HEK293 (cell line): ENCODE measurements at regions not wholly inside any gene's neighbourhood (a gene's known extent, or its start where the extent isn't known, plus 50 kb on each side); places are given as distances from the start of the nearest gene placed in this dataset.

Experiments
- CTCF ChIA-PET: fragments of 350-600 bp; formaldehyde crosslinking; extraction: SDS; loops from one replicate; lab custom pipeline; 2021; ENCODE audit warnings: antibody characterized with exemption; lab: Yijun Ruan, JAX
- POLR2A ChIA-PET: fragments of 300-600 bp; formaldehyde crosslinking; extraction: SDS; loops from one replicate; lab custom pipeline; 2020; ENCODE audit warnings: antibody characterized with exemption, inconsistent platforms; lab: Yijun Ruan, JAX
- H3K27ac ChIP-seq: fragments of 200-500 bp; sonication (Bioruptor generic); 2 replicates; pipeline ENCODE4 v1.5.1; 2014; ENCODE audit warnings: low read depth, low read length, control low read depth, inconsistent platforms; ENCODE audit errors: extremely low read depth
- H3K36me3 ChIP-seq, 2 experiments: fragments of 200-500 bp in 1 of 2; sonication (Bioruptor generic) in 1 of 2; 1 replicate in 1 of 2; 2 replicates in 1 of 2; pipeline ENCODE4 v1.5.1; 2014 to 2017; ENCODE audit warnings: inconsistent platforms in 2 of 2, low read length in 2 of 2; ENCODE audit not compliant: control insufficient read depth in 2 of 2, insufficient read depth in 1 of 2
- H3K4me1 ChIP-seq: fragments of 200-500 bp; sonication (Bioruptor generic); 2 replicates; pipeline ENCODE4 v1.5.1; 2014; ENCODE audit warnings: mild to moderate bottlenecking, low read length, inconsistent platforms; ENCODE audit not compliant: control insufficient read depth, insufficient read depth
- H3K4me3 ChIP-seq: 2 replicates; pipeline ENCODE4 v1.5.1; 2011; ENCODE audit warnings: low read depth, mild to moderate bottlenecking, control low read depth, low read length, moderate library complexity
- H3K9me3 ChIP-seq: fragments of 200-500 bp; sonication (Bioruptor generic); 2 replicates; pipeline ENCODE4 v1.5.1; 2014; ENCODE audit warnings: low read depth, low read length, inconsistent platforms; ENCODE audit not compliant: control insufficient read depth, insufficient read depth
- SP2 ChIP-seq: fragments of 450-650 bp; formaldehyde crosslinking; IDR thresholded peaks from 2 replicates; pipeline ENCODE4 v1.5.1; 2016; ENCODE audit warnings: missing biosample characterization, missing genetic modification characterization
- ZNF747 ChIP-seq: fragments of 450-650 bp; formaldehyde crosslinking; IDR thresholded peaks from 2 replicates; pipeline ENCODE4 v1.5.1; 2016; ENCODE audit warnings: missing biosample characterization, missing genetic modification characterization
- TF ChIP-seq, protein P1 (sequence below): fragments of 450-650 bp; formaldehyde crosslinking; IDR thresholded peaks from 2 replicates; pipeline ENCODE4 v1.5.1; 2016; ENCODE audit warnings: missing biosample characterization, missing genetic modification characterization, low read depth
- TF ChIP-seq, protein P2 (sequence below): fragments of 450-650 bp; formaldehyde crosslinking; IDR thresholded peaks from 2 replicates; pipeline ENCODE4 v1.5.1; 2016; ENCODE audit warnings: missing biosample characterization, missing genetic modification characterization
- TF ChIP-seq, protein P3 (sequence below): fragments of 450-650 bp; formaldehyde crosslinking; IDR thresholded peaks from 2 replicates; pipeline ENCODE4 v1.5.1; 2017; ENCODE audit warnings: missing biosample characterization, missing genetic modification characterization
- TF ChIP-seq, protein P4 (sequence below): fragments of 450-650 bp; formaldehyde crosslinking; conservative IDR thresholded peaks from 2 replicates; pipeline ENCODE4 v1.5.1; 2016; ENCODE audit warnings: low read depth, missing biosample characterization, missing genetic modification characterization
- TF ChIP-seq, protein P5 (sequence below): fragments of 450-650 bp; IDR thresholded peaks from 2 replicates; pipeline ENCODE4 v1.5.1; 2018; ENCODE audit warnings: missing biosample characterization, missing genetic modification characterization

DNA sequence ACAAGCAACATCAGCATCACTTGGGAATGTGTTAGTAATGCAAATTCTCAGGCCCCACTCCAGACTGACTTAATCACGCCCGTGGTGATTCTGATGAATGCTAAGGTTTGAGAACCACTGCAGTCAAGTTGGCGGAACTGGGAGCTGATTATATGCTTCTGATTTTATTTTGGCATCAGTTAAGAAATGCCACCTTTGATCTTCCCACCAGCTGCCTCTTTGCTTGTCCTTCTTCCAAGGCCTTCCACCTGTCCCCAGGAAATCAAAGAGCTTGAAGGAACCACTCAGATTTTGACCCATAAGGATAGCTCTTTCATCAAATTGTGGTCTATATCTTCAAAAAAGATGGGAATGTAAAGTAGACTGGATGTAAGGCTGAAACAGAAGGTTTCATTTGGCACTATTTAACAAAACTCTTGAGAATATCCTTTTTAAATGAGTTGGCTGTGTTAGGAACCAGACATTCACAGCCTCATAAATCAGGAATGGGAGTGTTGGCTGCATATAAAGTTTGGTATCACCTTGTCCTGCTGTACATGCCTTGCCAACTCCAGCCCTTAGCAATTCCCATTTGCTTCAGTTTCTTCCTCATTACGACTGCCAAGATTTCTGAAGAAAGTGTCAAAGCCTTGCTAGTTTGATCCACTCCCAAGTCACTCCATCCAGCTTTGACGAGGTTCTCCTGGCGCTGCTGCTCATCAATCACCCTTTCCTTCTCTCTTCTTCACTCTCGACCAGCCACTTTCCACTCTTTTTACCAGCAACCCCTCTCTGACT is 125.8 kb upstream of the NPHP3 start (continued):
- TF ChIP-seq, protein P1, sequence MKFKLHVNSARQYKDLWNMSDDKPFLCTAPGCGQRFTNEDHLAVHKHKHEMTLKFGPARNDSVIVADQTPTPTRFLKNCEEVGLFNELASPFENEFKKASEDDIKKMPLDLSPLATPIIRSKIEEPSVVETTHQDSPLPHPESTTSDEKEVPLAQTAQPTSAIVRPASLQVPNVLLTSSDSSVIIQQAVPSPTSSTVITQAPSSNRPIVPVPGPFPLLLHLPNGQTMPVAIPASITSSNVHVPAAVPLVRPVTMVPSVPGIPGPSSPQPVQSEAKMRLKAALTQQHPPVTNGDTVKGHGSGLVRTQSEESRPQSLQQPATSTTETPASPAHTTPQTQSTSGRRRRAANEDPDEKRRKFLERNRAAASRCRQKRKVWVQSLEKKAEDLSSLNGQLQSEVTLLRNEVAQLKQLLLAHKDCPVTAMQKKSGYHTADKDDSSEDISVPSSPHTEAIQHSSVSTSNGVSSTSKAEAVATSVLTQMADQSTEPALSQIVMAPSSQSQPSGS: no peak
- no peak for TF ChIP-seq ZNF747

DNA sequence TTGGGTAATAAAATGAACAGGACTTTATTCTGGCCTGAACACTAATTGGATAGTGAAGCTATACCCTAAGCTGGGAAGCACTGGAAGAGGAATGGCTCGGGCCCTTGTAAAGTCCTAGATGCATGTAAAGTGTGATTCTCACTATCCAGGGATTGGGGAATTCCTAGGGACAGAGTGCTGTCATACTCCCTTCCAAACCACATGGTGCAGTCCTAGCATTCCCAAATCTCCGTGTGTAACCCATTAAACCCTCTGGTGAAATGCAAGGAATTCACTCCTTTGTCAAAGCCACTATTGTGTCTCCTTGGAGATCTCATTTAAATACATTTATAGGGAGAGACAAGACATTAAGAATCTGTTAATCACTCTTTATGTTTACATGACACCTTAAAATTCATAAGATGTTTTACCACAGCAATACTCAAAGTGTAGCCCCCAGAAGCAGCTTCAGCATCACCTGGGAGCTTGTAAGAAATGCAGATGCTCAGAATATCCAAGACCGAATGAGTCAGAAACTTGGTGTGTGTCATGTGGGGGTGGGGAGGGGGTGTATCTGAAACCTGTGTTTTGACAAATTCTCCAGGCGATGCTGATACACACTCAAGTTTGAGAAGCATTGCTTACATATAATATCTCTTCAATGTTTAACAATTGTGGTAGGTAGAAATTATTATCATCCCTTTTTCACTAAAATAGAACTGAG is 121.8 kb upstream of the NPHP3 start:
- Histone ChIP-seq H3K27ac (no peak overlapping the region), H3K4me3 (no peak overlapping the region), H3K4me1 (no peaks in the 10 kb centered on the region), H3K36me3 (no peaks in the 10 kb centered on the region), H3K9me3 (no peaks in the 10 kb centered on the region)
- POLR2A ChIA-PET: no interaction called here
- CTCF ChIA-PET: no interaction called here
- TF ChIP-seq, protein P2, sequence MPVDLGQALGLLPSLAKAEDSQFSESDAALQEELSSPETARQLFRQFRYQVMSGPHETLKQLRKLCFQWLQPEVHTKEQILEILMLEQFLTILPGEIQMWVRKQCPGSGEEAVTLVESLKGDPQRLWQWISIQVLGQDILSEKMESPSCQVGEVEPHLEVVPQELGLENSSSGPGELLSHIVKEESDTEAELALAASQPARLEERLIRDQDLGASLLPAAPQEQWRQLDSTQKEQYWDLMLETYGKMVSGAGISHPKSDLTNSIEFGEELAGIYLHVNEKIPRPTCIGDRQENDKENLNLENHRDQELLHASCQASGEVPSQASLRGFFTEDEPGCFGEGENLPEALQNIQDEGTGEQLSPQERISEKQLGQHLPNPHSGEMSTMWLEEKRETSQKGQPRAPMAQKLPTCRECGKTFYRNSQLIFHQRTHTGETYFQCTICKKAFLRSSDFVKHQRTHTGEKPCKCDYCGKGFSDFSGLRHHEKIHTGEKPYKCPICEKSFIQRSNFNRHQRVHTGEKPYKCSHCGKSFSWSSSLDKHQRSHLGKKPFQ (tag by site-specific recombination): no peak
- TF ChIP-seq, protein P3, sequence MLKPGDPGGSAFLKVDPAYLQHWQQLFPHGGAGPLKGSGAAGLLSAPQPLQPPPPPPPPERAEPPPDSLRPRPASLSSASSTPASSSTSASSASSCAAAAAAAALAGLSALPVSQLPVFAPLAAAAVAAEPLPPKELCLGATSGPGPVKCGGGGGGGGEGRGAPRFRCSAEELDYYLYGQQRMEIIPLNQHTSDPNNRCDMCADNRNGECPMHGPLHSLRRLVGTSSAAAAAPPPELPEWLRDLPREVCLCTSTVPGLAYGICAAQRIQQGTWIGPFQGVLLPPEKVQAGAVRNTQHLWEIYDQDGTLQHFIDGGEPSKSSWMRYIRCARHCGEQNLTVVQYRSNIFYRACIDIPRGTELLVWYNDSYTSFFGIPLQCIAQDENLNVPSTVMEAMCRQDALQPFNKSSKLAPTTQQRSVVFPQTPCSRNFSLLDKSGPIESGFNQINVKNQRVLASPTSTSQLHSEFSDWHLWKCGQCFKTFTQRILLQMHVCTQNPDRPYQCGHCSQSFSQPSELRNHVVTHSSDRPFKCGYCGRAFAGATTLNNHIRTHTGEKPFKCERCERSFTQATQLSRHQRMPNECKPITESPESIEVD (tag by site-specific recombination): no peak
- no peak for TF ChIP-seq SP2 (tag by site-specific recombination)

DNA sequence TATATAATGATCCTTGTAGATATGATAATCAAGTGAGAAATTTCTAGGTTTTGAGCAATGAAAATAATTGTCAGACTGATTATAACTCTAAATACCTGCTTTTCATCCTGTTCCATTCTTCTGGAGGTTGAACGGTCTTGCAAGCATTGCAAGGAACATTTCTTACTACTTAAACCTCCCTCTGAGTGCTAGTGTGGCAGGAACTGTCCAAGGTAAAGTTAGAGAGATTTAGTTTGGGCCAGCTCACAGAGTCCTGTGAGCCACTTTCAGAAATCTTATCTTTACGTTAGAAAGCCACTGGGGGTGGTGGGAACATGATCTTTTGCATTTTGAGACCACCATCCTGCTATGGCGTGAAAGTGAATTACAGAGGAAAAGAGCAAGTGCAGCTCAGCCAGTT is 121.1 kb upstream of the NPHP3 start:
- Histone ChIP-seq H3K9me3 (no peaks in the 10 kb centered on the region), H3K4me3 (no peak overlapping the region), H3K4me1 (no peaks in the 10 kb centered on the region), H3K36me3 (no peaks in the 10 kb centered on the region), H3K27ac (no peak overlapping the region)
- ChIA-PET CTCF (no interaction called here), POLR2A (no interaction called here)
- TF ChIP-seq, protein P4, sequence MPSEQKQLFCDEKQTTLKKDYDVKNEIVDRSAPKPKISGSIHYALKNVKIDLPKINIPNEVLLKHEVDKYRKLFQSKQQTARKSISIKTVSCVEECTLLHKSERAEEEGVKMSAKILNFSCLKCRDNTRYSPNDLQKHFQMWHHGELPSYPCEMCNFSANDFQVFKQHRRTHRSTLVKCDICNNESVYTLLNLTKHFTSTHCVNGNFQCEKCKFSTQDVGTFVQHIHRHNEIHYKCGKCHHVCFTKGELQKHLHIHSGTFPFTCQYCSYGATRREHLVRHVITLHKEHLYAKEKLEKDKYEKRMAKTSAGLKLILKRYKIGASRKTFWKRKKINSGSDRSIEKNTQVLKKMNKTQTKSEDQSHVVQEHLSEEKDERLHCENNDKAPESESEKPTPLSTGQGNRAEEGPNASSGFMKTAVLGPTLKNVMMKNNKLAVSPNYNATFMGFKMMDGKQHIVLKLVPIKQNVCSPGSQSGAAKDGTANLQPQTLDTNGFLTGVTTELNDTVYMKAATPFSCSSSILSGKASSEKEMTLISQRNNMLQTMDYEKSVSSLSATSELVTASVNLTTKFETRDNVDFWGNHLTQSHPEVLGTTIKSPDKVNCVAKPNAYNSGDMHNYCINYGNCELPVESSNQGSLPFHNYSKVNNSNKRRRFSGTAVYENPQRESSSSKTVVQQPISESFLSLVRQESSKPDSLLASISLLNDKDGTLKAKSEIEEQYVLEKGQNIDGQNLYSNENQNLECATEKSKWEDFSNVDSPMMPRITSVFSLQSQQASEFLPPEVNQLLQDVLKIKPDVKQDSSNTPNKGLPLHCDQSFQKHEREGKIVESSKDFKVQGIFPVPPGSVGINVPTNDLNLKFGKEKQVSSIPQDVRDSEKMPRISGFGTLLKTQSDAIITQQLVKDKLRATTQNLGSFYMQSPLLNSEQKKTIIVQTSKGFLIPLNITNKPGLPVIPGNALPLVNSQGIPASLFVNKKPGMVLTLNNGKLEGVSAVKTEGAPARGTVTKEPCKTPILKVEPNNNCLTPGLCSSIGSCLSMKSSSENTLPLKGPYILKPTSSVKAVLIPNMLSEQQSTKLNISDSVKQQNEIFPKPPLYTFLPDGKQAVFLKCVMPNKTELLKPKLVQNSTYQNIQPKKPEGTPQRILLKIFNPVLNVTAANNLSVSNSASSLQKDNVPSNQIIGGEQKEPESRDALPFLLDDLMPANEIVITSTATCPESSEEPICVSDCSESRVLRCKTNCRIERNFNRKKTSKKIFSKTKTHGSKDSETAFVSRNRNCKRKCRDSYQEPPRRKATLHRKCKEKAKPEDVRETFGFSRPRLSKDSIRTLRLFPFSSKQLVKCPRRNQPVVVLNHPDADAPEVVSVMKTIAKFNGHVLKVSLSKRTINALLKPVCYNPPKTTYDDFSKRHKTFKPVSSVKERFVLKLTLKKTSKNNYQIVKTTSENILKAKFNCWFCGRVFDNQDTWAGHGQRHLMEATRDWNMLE (tag by site-specific recombination): no peak
- TF ChIP-seq, protein P5, sequence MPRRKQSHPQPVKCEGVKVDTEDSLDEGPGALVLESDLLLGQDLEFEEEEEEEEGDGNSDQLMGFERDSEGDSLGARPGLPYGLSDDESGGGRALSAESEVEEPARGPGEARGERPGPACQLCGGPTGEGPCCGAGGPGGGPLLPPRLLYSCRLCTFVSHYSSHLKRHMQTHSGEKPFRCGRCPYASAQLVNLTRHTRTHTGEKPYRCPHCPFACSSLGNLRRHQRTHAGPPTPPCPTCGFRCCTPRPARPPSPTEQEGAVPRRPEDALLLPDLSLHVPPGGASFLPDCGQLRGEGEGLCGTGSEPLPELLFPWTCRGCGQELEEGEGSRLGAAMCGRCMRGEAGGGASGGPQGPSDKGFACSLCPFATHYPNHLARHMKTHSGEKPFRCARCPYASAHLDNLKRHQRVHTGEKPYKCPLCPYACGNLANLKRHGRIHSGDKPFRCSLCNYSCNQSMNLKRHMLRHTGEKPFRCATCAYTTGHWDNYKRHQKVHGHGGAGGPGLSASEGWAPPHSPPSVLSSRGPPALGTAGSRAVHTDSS (tag by site-specific recombination): no peak
